COLO668 (cell line): ENCODE measurements at regions not wholly inside any gene's neighbourhood (a gene's known extent, or its start where the extent isn't known, plus 50 kb on each side); places are given as distances from the start of the nearest gene placed in this dataset.

Source experiments
- DNase-seq: peaks from one replicate; lab custom pipeline; 2025; ENCODE audit not compliant: unreplicated experiment; lab: John Stamatoyannopoulos, UW

DNA sequence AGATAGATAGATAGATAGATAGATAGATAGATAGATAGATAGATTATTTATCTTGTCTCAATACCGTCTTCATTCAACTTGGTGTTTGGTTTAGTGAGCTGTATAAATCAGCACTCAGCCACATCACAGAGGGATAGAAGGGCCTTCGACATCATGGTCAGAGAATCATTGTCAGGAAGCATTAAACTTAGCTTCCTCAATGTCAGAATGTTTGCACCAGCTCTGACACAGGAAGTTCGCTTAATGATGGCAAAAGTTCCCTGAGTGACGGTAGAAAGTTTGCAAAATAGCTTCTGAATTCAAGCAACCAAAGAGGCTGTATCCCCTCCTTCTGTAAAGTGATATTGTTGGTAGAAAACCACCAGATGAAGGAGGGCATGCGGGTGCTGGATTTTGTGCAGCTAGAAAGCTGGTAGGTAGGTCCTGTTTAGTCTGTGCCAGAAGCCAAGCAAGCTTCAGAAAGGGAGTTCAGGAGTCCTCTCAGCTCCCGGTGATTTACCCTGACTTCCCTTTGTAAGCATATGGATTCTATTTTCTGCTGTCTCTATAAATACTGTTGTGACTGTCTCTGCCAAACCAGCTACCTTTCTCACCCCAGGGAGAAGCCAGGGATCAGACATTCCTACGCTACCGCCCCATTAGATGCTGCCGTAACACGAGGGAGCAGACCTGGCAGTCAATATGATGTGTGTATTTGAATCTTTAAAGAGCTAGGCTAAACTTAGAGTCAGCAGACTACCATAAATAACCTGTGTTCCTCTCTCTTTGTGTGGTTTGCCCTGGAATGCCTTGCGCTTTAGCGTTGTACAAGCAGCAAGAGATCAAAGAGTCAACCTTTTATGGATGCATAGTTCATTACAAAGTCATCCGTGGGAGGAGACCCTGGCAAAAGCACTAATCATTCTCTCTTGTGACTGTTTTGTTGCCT is 200.5 kb upstream of the KIAA1217 start:
- no peak for DNase-seq

DNA sequence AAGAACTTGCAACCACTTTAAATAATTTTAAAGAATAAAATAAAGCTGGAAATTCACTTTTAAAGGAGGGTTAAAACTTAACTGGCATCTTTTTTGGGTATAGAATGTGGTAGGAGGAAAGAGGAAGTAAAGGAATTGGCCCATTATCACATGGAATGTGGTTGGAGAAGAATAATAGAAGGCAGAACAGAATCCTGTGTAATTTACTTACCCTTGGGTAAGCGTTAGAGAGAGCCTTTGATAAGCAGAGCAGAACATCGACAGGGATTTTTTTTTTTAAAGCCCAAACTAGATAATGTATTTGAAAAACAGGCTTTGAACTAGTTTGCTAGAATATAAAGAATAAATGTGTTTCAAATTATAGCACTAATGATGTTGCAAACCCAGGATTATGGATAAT is 199.8 kb upstream of the KIAA1217 start:
- DNase-seq: no peak

DNA sequence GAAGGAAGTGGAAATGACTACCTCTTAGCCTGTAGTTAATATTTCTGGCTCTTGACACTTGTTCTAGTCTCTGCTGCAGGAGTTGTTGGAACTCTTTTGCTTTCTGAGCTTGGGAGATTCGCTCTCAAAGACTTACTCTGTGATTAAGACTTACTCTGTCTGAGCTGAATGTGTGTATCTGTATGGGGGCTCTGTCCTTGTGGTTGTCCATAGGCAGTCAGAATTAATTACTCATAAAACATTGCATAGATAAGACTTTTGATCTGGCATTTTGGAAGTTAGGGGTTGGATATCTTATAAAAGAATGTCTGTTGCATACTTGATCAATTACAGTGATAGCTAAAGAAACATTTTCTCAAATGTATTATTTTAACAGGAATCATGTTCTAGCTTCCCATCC is 199.2 kb upstream of the KIAA1217 start:
- no peak for DNase-seq

DNA sequence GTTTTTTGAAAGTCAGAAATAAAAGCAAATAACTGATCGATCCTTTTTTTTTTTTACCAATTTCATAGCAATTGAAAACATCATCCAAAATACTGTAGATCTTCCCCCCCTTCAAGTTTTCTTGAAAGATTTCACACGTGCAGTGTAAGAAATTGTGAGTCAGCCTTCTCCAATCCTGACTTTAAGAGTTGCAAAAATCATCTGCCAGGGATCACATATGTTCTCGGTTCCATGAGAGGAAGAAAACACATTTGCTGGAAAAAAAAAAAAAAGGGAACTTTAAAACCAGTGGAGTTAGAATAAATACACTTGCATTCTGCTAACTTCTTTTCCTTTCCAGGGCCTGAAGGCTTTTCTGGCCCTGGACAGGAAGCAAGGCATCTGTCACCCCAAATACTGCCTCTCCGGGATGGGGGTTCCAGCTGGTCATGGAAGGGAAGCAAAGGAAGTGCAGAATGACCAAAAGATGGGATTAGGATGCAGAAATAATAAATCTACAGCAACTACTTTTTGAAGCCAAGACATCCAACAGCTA is 198.4 kb upstream of the KIAA1217 start:
- DNase-seq: no peak

DNA sequence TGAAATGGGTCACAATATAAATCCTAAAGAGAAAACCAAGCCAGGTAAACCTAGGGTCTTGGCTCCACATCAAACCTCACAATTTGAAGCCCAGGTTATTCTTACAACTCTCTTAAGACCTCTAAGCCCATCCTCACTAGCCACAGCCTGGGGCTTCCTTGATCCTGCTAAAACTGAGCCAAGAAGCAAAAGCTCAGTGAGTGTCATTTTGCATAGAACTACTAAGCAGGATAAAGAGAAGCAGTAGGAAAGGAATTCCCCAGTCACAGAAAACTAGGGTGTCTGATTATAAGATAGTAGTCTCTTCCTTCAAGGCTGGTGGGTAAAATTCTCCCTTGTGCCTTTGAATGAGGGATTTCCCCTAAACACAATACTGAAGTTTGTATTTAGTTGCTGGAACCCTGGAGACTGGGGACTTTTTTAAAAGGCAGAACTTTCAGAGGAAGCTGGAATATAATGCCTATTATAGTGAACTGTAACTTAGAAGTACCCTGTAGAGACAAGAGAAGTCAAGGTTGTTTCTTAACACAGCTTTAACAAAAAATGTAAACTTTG is 196.6 kb upstream of the KIAA1217 start:
- DNase-seq: no peak

DNA sequence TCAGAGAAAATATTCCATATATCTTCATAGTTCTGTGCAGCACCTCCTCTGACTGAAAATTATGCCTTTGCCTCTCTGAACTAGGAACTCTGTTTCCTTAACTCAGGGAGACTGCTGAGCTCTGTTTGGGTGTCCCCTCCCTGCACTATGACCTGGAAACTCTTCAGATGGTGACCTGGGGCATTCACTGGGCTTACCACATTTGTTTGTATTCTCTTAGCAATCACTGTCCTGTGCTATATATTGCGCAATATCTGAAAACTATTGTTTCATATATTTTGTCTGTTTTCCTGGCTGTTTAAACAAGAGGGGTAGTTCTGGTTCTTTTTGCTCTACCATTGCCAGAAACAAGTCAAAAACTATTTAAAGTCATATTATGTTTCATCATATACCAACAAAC is 181.8 kb upstream of the KIAA1217 start:
- DNase-seq: no peak

DNA sequence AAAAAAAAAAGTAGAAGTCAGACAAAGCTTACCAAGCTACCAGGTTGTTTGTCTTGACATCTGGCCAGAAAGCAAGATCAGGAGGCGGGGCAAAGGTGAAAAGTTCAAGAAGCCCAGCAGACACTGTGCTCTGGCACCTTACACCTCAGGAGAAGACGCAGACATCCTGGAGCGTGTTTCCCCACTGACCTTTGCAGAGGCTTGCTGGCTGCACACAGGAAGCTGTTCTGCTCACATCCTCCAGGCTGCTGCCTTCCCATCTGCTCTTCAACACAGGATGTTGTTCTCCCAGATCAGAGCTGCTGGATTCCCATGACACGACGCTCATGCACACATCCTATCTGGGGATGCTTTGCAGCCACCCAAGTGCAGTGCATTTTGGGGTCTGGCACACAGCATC is 174.4 kb upstream of the KIAA1217 start:
- no peak for DNase-seq

DNA sequence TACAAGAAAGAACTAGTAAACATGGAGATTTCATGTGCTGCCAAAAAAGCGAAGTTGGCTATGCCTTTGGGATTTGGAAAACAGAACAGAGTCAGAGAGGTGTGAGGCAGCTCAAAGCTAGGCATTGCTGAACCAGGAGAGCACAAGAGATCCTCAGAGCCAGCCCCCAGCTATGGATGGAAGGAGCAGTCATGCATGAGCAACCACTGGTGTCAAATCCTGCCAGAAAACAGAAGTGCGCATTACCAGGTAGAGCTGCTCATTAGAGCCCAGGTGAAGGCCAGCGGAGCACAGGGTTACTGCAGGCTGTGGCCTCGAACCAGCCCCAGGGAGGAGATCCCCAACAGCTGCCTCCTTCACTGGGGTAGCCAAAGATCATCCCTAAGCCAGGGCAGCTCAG is 173.2 kb upstream of the KIAA1217 start:
- no peak for DNase-seq

DNA sequence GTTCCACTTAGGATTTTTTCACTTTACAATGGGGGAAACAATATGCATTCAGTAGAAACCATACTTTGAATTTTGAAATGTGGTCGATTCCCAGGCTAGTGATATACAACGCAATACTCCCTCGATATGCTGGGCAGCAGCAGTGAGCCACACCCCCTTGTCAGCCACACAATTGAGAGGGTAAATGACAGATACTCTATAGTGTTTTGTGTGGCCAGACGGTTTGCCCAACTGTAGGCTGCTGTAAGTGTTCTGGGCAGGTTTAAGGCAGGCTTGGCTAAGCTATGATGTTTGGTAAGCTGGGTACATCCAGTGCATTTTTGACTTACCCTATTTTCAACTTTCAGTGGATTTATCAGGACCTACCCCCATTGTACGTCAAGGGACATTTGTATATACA is 169.6 kb upstream of the KIAA1217 start:
- no peak for DNase-seq

DNA sequence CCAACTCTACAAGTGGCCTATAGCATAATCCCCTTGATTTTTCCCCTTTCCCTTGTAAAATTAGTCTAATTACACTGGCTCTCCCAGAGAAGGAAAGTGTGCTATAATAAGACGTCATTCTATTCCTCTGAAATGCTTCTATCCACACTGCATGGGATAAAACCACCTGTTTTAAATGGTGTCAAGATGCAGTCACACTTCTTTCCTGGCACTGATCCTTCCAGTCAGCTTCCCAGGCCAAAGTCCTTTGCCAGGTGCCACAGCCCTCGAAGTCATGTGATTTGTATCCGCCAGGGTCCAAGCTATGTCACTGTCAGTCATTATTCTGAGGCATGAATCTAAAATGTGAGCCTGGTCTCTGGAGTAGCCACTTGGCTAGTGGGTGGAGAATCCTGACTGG is 169.0 kb upstream of the KIAA1217 start:
- no peak for DNase-seq

DNA sequence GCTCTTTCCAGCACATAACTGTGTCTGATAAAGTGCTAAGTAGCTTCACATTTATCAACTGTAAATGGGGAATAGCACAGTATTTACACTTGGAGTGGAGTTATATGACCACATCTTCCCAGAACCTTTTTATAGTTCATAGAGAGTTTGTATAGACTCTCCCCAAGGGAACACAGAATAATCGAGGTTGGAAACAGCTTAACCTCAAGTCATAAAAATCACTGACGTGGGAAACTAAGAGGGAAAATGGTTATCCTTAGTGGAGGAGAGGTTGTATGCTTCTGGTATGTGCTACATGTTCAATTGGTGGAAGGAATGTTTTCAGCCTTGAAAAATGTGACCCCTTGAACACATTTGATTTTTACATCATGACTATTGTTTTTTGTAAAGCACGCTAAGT is 167.9 kb upstream of the KIAA1217 start:
- no peak for DNase-seq

DNA sequence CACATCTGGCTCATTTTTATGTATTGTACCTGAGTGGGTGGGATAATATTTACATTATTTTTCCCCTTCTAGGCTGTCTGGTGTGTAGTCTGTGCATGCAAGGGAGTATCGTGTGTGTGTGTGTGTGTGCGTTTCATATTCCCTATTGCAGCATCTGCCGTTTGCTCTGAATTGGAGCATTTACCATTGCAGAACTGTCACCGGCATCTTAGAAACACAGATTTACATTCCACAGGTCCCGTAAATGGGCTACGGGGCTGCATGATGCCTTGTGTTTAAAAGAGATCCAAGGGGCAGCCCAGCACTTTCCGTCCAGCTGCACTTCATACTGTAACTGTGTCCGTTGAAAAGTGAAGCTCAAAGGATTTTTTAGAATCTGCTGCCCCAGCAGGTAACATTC is 167.1 kb upstream of the KIAA1217 start:
- no peak for DNase-seq

DNA sequence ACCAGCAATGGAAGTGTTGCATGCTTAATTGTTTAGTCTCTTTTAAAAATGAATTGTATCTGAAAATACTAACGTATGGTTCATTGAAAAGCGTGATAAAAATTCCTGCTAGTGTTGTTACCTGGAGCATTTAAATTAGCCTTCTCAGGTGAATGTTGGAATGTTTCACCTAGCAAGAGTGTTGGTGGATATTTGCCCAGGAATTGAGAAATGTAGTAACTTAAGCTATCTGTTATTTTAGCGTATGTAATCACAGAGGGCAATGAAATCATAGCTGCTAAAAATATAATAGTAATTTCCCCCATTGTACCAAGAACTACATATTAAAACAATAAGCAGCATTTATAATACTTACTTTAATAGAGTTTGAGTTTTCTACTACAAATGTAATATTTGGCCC is 166.1 kb upstream of the KIAA1217 start:
- no peak for DNase-seq

DNA sequence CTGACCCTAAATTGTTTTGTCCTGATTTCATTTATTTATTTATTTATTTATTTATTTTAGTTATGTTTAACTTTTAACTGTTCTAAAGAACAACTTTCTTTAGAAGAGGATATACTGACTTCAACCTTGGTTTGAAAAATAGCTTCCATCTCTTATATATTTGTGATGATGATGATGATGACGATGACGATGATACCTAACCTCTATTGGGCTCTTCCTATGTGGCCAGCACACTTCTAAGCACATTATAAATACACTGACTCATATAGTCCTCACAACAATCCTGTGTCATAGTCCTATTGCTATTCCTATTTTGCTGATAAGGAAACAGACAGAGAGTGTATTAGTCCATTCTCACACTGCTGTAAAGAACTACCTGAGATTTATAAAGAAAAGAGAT is 162.9 kb upstream of the KIAA1217 start:
- DNase-seq: no peak

DNA sequence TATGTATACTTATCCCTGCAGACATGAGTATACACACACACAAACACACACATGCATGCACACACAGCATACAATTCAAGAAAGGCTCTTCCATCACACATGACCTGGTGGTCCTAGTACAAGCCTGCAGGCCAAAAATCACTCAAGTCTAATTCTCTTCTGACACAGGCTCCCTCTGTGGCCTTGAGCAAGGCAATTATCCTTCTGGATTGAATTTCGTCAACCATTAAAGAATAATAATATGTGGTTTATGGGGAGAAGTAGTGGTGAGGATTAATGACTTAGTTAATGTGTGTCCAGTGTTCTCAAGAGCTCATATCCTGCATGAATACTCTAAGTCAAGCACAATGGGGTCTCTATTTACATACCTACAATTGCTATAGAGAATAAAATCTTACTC is 161.8 kb upstream of the KIAA1217 start:
- DNase-seq: no peak

DNA sequence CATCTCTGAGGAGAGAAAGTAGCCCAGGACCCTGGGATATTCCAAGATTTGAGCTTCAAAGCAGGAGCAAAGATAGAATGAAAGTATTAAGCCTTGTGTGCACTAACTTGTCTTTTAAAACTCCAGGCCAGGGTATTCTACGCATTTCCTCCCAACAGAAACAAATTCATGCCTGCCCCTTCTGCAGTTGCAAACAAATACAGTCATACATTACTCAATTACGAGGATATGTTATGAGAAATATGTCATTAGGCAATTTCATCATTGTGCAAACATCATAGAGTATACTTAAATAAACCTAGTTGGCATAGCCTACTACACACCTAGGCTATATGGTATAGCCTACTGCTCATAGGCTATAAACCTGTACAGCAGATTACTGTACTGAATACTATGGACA is 154.5 kb upstream of the KIAA1217 start:
- DNase-seq: no peak

DNA sequence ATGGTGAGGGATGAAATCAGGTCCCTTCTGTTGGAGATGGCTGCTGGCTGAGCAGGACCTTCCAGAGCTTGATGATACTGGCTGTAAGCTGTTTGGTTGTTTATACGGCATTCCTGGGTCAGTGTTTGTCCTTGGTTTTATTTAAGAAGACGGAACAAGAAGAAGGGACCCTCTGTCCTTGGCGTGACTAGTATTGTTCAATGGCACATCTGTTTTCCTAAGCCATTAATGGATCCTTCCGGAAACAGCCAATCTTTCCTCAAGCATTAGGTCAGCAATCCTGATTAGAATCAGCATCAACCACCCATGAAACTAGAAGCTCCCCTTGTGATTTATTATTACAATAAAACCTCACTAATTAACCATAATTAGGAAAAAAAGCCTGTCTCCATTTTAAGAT is 128.7 kb upstream of the KIAA1217 start:
- DNase-seq: no peak

DNA sequence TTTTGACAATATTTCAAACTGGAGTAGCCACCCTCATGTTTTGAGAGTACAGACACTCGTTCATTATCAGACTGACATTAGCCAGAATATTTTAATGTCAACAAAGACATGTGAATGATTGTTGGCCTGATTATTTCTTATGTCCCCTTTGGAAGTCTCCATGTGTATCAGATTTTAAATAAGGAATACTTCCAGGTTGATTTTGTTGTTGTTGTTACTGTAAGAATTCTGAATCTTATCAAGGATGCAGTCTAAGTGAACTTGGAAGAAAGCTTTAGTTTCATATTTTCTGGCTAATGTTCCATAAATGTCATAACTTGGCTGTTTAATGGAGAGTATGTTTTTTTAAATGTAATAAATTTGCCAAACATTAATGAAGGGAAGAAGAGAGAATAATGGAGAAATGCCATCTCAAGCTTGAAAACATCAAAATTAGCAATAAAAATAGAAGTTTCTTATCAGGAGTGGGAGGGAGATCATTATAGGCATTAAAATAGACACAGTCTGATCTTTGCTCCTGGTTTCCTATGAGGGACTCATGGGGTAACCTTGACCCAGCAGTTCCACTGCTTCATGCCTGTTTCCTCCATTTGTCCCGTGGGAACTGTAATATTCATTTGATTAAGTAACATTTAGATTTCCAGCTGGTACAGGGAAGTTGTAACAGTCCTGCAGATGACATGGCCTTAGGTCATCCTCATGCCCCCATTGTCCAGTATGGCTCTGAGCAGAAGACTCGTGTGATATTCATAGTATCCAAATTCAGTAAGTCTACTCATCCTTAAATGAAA is 122.4 kb upstream of the KIAA1217 start:
- DNase-seq: no peak

DNA sequence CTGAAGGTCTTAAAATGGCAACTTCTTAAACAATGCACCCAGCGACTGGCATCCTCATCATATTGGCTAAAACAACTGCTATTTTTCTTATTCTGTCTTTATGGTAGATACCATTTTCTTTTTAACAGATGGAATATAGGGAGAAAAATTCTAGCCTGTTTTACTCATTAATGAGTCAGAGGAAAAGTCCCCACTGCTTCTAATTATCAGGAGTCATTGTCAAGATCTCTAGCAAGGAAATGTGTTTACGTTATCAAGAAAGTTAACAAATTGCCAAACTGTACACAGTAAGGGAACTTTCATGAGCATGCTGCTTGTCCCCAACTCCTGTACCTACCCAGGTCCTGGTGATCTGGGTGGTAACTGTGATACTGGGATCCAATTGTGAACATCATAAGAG is 117.7 kb upstream of the KIAA1217 start:
- DNase-seq: no peak

DNA sequence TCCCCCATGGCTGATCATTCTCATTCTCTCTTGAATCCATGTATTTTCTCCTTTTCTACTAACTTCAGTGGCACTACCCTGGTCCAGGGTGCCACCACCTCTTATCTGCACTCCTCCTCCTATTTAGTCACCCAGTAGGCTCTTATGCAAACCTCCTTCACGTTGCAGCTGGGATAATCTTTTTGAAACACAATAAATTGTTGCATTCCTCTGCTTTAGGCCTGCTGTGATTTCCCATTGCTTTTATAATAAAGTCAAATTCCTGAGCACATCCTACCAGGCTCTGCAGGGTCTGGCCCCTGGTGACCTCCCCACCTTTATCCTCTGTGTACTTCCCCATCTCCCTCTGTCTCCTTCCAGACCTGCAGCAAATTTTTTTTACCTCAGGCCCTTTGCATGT is 112.7 kb upstream of the KIAA1217 start:
- DNase-seq: no peak

DNA sequence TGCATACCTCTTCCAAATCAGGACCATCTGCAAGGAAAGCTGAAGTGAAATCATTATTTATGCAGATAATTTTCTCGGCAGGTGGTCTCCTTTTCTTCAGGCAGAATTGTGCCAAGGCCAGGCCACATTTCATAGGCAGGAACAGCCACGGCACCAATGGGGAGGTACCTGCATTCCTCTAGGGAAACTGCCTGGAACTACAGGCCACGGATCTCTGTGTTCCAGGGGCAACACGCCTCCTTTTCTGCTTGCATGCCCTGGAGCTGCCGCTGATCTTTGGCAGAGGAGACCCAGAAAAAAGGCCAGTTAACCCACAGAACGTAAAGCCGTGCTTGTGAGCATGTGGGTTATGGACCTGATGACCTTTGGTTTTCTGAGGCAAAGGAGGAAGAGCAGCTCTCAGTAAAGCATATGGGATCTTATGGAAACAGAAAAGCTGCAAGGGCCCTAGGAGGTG is 111.2 kb upstream of the KIAA1217 start:
- DNase-seq: no peak

DNA sequence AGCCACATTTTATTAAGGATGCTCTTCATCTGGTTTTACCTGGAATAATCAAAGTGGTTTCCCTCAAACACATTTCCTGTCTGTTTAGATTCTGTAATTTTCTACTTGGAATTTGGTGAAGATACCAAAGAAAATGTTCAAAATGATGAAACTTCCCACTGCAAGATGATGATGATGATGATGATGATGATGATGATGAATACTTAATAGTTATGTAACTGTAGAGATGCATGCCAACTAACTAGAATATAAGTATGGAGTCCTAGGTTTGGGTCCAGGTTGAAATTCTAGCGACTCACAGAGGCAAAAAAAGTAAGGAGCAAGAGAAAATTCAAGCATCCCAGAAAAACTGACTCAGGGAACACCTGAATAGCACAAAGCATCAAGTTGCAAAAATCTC is 104.0 kb upstream of the KIAA1217 start:
- DNase-seq: no peak
